ENCODE measurements at regions not wholly inside any gene's neighbourhood (a gene's known extent, or its start where the extent isn't known, plus 50 kb on each side); places are given as distances from the start of the nearest gene placed in this dataset.

DNA sequence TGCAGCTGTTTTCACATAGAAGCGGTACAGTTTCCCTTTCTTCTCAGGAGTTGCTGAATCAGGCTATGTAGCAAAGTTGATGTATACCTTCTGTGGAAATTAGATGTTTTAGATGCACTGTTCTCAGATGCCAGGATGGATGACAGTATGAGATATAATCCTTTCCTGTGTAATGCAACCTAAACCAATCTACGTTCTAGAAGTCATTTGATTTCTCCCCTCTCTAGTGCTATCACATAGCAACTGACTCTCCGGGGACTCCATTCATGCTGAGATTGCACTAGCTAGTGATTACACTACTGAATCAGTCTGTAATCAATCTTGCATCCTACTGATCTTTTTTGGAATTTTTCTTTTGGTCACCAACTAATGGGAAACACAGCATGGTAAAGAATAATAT, 1881.7 kb downstream of the PCDH7 start:
- ChIA-PET CTCF (no interaction called here), POLR2A (no interaction called here)
- no peak overlapping the region for H3K27ac ChIP-seq (ENCODE audit: low read length)
- H3K36me3 ChIP-seq (ENCODE audit: control insufficient read depth, insufficient read depth, low read length) = no peaks in the 10 kb centered on the region
- no peaks in the 10 kb centered on the region for H3K4me1 ChIP-seq (ENCODE audit: control insufficient read depth, insufficient read depth, low read length)
- no peaks in the 10 kb centered on the region for H3K27me3 ChIP-seq (ENCODE audit: control insufficient read depth, insufficient read depth, low read length)
- ATAC-seq (no peak), DNase-seq (ENCODE audit: low read depth, low spot score) (no peak)
- no peak overlapping the region for H3K4me3 ChIP-seq (ENCODE audit: low read depth in 2 of 2, low read length in 2 of 2)
- TF ChIP-seq SIN3A (IDR thresholded peaks at IDR 0.05; ENCODE audit: borderline replicate concordance, insufficient read depth, low read depth, low read length) (no peak), TCF7L2 (IDR thresholded peaks at IDR 0.05; ENCODE audit: low read depth, low read length) (no peak), POLR2AphosphoS5 (IDR thresholded peaks at IDR 0.05; ENCODE audit: low read depth, low read length) (no peak)
- TF ChIP-seq, protein P1, sequence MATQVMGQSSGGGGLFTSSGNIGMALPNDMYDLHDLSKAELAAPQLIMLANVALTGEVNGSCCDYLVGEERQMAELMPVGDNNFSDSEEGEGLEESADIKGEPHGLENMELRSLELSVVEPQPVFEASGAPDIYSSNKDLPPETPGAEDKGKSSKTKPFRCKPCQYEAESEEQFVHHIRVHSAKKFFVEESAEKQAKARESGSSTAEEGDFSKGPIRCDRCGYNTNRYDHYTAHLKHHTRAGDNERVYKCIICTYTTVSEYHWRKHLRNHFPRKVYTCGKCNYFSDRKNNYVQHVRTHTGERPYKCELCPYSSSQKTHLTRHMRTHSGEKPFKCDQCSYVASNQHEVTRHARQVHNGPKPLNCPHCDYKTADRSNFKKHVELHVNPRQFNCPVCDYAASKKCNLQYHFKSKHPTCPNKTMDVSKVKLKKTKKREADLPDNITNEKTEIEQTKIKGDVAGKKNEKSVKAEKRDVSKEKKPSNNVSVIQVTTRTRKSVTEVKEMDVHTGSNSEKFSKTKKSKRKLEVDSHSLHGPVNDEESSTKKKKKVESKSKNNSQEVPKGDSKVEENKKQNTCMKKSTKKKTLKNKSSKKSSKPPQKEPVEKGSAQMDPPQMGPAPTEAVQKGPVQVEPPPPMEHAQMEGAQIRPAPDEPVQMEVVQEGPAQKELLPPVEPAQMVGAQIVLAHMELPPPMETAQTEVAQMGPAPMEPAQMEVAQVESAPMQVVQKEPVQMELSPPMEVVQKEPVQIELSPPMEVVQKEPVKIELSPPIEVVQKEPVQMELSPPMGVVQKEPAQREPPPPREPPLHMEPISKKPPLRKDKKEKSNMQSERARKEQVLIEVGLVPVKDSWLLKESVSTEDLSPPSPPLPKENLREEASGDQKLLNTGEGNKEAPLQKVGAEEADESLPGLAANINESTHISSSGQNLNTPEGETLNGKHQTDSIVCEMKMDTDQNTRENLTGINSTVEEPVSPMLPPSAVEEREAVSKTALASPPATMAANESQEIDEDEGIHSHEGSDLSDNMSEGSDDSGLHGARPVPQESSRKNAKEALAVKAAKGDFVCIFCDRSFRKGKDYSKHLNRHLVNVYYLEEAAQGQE (IDR thresholded peaks at IDR 0.05; ENCODE audit: insufficient read depth in 1 of 2, low read depth in 2 of 2, low read length in 1 of 2) = no peak
- TF ChIP-seq, protein P2, sequence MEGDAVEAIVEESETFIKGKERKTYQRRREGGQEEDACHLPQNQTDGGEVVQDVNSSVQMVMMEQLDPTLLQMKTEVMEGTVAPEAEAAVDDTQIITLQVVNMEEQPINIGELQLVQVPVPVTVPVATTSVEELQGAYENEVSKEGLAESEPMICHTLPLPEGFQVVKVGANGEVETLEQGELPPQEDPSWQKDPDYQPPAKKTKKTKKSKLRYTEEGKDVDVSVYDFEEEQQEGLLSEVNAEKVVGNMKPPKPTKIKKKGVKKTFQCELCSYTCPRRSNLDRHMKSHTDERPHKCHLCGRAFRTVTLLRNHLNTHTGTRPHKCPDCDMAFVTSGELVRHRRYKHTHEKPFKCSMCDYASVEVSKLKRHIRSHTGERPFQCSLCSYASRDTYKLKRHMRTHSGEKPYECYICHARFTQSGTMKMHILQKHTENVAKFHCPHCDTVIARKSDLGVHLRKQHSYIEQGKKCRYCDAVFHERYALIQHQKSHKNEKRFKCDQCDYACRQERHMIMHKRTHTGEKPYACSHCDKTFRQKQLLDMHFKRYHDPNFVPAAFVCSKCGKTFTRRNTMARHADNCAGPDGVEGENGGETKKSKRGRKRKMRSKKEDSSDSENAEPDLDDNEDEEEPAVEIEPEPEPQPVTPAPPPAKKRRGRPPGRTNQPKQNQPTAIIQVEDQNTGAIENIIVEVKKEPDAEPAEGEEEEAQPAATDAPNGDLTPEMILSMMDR (IDR thresholded peaks at IDR 0.05) = no peak
- intact Hi-C loops (cut with micrococcal nuclease; ENCODE audit: unreplicated experiment) (no loop called here), in situ Hi-C loops (cut with HindIII; ENCODE audit: low pct_unique_long_range_greater_than_20kb, low sequenced_read_pairs) (no loop called here)
- no TSS peak for BruUV-seq (replicated peaks)
- no peaks in the 10 kb centered on the region for H3K9me3 ChIP-seq (ENCODE audit: control insufficient read depth, insufficient read depth, low read depth, low read length)

DNA sequence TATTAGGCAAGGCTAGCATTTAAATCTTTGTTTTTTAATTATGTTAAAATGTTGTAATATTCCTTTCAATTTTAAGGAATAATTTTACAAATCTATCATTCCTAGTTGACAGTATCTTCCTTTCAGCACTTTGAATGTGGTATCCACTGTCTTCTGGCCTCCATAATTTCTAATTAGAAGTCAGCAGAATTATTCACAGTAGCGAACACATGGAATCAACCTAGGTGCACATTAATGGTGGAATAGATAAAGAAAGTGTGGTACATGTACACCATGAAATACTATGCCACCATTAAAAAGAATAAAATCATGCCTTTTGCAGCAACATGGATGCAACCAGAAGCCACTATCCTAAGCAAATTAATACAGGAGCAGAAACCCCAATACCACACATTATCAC, 1887.8 kb downstream of the PCDH7 start:
- Histone ChIP-seq H3K27ac (ENCODE audit: low read length) (no peak overlapping the region), H3K9me3 (ENCODE audit: control insufficient read depth, insufficient read depth, low read depth, low read length) (no peaks in the 10 kb centered on the region; the same call in 1 of the 2 replicates), H3K27me3 (ENCODE audit: control insufficient read depth, insufficient read depth, low read length) (no peaks in the 10 kb centered on the region), H3K4me3 (ENCODE audit: low read depth in 2 of 2, low read length in 2 of 2) (no peak overlapping the region), H3K36me3 (ENCODE audit: control insufficient read depth, insufficient read depth, low read length) (no peaks in the 10 kb centered on the region), H3K4me1 (ENCODE audit: control insufficient read depth, insufficient read depth, low read length) (no peaks in the 10 kb centered on the region)
- in situ Hi-C loops (cut with HindIII; ENCODE audit: low pct_unique_long_range_greater_than_20kb, low sequenced_read_pairs) = no loop called here
- no TSS peak for BruUV-seq (replicated peaks)
- ChIA-PET CTCF (no interaction called here), POLR2A (no interaction called here)
- TF ChIP-seq, protein P2 (IDR thresholded peaks at IDR 0.05) = no peak
- TF ChIP-seq TCF7L2 (IDR thresholded peaks at IDR 0.05; ENCODE audit: low read depth, low read length) (no peak), SIN3A (IDR thresholded peaks at IDR 0.05; ENCODE audit: borderline replicate concordance, insufficient read depth, low read depth, low read length) (no peak), POLR2AphosphoS5 (IDR thresholded peaks at IDR 0.05; ENCODE audit: low read depth, low read length) (no peak)
- TF ChIP-seq, protein P1 (IDR thresholded peaks at IDR 0.05; ENCODE audit: insufficient read depth in 1 of 2, low read depth in 2 of 2, low read length in 1 of 2) = no peak
- DNase-seq (ENCODE audit: low read depth, low spot score) (no peak), ATAC-seq (no peak)
- intact Hi-C loops (cut with micrococcal nuclease; ENCODE audit: unreplicated experiment) = no loop called here

Data from Panc1 (cell line).